ENCODE measurements at regions not wholly inside any gene's neighbourhood (a gene's known extent, or its start where the extent isn't known, plus 50 kb on each side); places are given as distances from the start of the nearest gene placed in this dataset.

GRCh38 chrX:121581885-121582284 is 534.5 kb downstream of the GLUD2 start:
- TF ChIP-seq CTCF (IDR thresholded peaks at IDR 0.05; ENCODE audit: low read depth, low read length) (no peak), POLR2A (IDR thresholded peaks at IDR 0.05; ENCODE audit: extremely low read depth, insufficient read length) (no peak)

Data from NB4 (cell line).